COLO829 (cell line): ENCODE measurements at regions not wholly inside any gene's neighbourhood (a gene's known extent, or its start where the extent isn't known, plus 50 kb on each side); places are given as distances from the start of the nearest gene placed in this dataset.
"Not testable (repeated sequence)": the region's sequence is repeated elsewhere in the genome, so short reads cannot be mapped to it uniquely, and the experiment has no call there.

ENCODE experiments used
- DNase-seq: peaks from one replicate; pipeline ENCODE4 v3.0.0; 2012; ENCODE audit warnings: low spot score

DNA sequence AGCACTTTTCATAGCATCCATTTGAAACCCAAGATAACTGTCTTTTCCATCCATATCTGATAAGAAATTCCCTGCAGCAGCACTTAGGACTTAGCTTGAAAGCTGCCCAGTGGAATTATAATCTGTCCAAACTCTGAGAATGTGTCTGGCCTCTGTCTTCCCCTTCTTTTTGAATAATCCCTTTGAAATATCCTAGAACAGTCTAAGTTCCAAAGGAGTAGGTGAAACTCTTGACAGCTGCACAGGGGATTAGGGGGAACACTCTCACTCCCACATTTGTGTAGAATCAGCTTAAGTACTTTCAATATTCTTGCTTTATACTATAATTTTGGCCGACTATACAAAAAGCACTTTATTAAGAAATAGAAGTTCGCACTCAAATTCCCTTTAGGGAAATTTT is 157.7 kb downstream of the PAPSS1 start:
- no peak for DNase-seq

DNA sequence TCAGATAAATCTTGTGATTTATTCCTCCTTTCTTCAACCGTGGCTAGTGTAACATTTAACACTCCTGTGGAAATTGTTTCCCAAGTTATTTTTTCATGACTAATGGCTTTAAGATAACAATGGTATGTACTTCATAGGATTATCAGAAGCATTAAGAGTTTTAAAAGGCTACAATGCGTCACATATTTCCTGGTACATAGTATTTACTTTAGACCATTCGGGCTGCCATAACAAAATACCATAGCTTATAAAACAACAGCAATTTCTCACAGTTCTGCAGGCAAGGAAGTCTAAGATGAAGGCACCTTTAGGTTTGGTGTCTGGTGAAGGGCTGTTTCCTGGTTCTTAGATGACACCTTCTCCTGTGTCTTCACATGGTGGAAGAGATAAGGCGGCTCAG is 158.6 kb downstream of the PAPSS1 start:
- no peak for DNase-seq

DNA sequence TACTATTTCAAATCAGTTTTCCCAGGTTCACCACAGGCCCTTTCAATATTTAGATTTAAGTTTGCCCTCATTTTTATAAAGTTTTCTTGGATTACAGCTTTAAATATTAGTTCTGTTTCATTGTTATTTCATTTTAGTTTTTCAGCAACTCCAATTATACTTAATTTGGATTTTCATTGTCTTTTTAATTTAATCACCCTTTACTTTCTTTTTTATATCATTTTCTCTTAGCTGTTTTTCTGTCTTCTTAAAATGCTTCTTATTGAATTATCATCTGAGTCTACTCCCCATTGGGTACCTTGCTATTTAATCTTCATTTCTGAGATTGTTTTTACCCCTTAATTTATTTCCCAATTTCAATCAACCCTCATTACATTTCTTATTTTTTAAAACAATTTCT is 160.4 kb downstream of the PAPSS1 start:
- DNase-seq, result no peak

- no peak for DNase-seq
Measured at GRCh38 chr4:107552306-107552705, 167.7 kb downstream of the PAPSS1 start.

DNA sequence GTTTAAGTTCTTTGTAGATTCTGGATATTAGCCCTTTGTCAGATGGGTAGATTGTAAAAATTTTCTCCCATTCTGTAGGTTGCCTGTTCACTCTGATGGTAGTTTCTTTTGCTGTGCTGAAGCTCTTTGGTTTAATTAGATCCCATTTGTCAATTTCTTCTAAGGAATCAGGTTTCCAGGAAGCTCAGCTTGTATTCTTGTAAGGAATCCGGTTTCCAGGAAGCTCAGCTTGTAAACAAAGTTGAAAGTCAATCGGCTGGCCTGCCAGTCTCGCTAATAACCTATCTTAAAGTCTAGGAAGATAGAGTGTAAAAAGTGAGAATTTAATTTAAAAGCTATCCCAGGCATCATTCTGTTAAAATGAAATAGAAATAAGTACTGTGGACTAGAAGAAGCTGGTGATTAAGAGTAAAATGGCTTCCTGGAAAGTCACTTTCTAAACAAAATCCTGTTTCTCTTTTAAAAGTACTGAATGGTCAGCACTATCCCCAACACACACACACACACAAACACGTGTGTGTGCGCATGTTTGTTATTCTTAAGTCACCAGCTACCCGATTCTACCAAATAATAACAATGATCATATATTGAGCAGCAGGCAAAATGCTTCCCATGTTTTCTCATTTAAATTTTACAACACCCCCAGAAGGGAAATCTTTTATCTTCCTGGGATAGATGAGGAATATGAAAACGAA is 171.7 kb downstream of the PAPSS1 start:
- no peak for DNase-seq

GRCh38 chr4:107546638-107547037 is 173.4 kb downstream of the PAPSS1 start:
- no peak for DNase-seq

DNA sequence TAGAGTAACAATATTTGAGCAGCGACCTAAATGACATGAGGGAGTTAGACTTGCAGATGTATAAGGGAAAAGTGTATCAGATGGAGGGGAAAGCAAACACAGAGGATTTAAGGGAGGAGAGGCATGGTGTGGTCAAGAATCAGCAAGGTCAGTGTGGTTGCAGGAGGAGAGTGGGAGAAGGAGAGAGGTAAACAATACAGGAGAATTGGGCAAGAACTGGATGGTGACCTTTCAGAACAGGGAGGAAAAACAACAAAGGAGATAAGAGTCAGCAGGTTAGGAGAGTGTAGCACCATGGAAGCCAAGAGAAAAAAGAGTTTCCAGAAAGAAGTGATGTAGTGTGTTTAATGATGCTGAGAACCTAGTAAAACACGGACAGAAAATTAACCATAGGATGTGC is 178.5 kb downstream of the PAPSS1 start:
- DNase-seq, result no peak

- DNase-seq, result no peak
Measured at GRCh38 chr4:107531927-107532326, 188.1 kb downstream of the PAPSS1 start.

- no peak for DNase-seq
Measured at GRCh38 chr4:107520368-107520767, 199.7 kb downstream of the PAPSS1 start.

DNA sequence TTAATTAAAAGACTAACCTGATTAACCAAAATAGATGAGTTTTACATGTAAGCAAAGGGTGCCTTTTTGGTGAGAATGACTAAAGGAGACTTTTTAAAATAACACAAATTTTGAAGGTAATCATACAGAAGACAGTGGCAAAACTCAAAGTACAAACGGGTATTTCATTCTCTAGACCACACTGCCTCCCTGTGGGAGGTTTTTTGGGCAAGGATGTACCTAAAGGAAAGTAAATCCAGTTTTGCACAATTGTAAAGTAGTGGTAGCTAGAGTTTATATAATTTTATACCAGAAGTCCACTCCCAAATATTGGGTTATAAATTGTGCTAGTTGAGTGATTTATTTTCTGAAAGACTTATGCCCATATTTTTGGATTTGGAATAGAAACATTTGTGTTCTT is 201.0 kb downstream of the PAPSS1 start:
- DNase-seq, result peak; percentile 51

DNA sequence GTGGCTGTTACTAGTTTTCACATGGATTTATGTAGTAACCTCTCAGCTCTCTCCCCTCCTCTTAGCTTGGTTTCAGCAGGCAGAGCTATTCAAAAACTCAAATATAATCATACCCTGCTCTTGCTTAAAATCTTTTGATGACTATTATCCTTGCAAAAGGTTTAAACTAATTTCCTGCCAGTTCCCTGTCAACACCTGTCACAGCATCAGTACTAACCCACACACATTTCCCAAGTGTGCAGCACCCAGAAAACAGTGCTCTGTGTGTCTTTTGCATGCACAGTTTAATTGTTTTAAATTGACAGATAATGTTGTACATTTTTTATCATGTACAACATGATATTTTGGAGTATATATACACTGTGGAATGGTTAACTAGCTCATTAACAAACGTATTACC is 202.0 kb downstream of the PAPSS1 start:
- no peak for DNase-seq

DNA sequence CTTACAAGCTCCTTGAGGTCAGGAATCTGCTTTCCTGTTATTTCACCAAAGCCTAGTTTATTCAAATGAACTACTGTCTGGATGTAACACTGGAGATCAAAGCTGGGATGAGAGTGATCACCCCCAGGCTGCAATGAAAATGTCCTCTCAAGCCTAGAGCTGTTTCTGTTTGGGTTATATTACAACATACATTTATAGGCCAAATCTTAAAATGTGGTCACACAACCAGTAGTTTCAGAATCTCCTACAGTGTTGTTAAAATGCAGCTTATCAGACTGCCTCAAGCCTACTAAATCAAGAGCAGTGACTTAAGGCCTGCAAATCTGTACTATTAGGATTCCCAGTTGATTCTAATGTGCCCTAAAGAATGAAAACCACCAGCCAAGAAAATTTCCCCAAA is 207.5 kb downstream of the PAPSS1 start:
- DNase-seq, result no peak

- DNase-seq, result no peak
Measured at GRCh38 chr4:107509615-107510014, 210.4 kb downstream of the PAPSS1 start.

DNA sequence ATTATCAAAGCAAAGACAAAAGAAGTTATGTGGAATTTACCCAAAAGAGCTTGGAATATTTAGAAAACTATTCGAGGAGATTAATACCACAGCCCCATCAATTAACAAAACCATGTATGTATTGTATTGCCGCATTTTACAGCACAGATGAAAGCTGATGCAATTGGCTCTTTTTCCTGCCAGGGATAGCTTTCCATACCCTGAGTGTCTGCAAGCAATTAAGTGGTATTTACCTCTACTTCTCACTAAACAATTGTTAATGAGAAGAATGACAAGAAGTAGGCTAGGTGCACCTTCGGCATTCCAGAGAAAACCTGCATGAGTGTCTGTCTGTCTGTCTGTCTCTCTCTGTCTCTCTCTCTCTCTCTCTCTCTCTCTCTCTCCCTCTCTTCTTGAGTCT is 219.5 kb downstream of the PAPSS1 start:
- no peak for DNase-seq

DNA sequence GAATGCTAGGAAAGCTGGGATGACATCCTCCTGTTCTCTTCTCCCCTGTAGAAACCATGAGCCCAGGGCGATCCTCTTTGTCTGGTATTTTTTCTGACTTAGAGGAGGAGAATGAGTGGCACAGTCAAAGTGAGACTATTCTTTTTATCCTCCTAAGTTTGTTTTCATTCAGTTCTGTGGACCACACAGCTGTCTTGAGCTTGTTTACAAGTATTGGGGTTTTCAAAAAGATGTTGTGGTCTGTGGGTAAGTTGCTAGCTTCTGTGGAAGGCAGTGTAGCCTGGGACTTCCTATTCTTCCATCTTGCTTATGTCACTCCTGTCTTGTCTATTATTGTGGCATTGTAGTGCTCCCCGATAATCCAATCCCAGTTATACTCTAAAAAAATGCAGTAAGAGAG is 223.0 kb downstream of the PAPSS1 start:
- DNase-seq, result no peak

DNA sequence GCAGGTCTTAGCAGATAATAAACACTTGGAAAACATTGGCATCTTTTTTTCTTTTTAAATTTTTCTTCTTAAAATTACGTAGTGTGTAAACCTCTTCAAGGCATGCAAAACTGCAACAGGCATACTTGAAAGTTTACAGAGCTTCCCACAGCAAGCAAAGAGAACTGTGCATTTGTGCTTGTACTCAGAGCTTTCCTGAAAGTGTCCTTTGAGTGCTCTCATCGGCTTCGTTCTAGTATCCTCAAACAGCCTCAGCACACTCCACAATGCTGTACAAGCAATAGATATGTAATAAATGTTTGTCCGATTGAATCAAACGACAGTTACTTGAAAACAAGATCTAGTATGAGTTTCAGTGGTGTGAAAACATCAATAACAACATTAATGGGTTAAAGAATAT is 227.5 kb downstream of the PAPSS1 start:
- no peak for DNase-seq

DNA sequence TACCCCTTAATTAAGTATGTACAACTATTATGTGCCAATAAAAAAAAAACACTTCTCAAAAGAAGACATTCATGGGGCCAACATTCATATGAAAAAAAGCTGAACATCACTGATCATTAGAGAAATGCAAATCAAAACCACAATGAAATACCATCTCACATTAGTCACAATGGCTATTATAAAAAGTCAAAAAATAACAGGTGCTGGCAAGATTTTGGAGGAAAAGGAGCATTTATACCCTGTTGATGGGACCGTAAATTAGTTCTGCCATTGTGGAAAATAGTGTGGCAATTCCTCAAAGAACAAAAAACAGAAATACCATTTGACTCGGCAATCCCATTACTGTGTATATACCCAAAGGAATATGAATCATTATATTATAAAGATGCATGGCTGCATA is 229.9 kb downstream of the PAPSS1 start:
- DNase-seq, result no peak

- not testable (repeated sequence) for DNase-seq
Measured at GRCh38 chr4:107483621-107484020, 236.4 kb downstream of the PAPSS1 start.

GRCh38 chr4:107482546-107482945 is 237.5 kb downstream of the PAPSS1 start:
- DNase-seq, result no peak

DNA sequence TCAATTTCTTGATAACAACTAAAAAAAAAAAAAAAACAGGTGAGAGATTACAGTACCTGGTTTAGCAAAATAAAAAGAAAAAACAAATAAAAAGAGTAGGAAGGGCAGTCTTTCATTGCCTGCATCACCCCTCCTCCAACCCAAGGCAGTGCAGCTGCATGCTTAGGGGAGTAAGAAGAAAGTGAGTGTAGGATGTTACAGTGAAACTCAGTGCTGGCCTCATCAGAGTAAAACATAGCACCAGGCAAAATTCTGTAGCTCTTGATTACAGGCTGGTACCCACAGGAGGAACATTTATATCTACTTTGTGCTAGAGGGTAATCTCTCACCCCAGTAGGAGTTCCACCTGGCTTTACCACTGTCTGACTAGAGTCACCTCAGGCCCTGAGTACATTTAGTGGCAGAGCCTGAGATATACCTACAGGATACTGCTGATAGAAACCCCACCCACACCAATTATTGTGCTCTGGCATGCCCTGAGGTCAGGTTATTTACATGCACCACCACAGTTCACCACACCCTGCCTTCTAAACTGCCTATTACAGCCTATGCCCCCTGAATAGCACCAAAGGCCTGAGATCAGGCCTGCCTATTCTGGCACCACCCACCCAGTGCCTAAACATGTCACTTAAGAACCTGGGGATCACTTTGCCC is 241.6 kb downstream of the PAPSS1 start:
- no peak for DNase-seq

DNA sequence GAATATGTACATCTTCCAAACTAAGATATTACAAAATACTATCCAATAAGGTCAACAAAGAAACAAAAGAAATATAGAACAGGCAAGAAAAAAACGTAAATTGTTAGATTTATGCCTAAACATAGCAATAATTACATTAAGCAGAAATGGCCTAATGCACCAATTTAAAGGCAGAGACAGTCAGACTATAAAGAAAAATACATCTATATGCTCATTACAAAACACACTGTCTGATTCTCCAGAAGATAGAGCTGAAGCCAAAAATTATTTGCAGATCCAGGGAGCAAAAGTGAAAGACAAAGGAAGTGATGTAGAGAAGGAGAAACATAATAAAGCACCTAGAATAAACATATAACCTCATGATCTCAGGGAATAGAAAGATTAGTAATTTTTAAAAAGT is 246.9 kb downstream of the PAPSS1 start:
- no peak for DNase-seq

DNA sequence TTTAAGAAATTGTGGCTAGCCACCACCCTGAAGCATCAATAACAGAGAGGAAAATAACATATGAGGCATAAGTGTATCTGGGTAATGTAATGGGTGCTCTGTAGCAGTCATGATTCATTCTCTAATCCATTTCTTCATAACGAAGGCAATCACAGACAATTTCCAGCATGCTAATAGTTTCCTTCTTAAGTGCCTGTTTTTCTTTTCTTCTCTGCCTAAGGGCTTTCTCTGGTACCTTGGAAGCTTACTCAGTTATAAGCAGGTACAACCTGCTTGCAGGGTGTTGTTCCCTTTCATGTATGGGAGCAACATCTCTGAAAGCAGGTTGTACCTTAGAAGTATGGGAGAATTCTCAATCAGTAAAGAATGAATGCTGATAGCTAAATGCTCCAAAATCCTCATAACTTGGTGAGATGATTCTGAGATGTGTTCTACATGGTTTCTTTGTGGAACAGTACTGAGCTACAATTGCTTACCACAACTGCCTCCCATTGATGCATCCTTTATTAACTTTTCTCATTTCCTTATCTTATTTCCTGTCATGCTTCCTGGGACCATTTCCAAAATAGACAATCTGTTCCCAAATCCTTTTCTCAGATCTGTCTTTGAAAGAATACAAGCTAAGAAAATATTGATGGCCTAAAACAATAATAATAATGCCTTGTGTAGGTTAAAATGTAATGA is 247.6 kb downstream of the PAPSS1 start:
- DNase-seq, result no peak

DNA sequence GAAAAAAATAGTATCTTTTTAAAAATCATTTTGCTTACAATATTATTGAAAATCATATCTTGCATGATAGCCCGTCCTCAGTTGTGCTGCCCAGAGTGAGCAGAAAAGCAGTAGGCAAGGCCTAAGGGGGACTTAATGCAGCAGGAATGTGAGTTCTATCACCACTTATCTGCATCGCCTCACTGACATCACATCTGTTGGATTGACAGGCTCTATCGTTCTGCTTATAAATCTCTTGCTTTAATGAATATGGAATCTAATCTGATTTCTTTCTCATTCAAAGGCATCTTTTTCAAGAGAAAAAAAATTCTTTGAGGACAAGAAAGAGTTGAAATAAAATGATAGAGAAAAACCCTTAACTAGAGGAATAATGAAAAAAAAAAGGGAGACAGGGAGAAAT is 249.9 kb downstream of the PAPSS1 start:
- no peak for DNase-seq

DNA sequence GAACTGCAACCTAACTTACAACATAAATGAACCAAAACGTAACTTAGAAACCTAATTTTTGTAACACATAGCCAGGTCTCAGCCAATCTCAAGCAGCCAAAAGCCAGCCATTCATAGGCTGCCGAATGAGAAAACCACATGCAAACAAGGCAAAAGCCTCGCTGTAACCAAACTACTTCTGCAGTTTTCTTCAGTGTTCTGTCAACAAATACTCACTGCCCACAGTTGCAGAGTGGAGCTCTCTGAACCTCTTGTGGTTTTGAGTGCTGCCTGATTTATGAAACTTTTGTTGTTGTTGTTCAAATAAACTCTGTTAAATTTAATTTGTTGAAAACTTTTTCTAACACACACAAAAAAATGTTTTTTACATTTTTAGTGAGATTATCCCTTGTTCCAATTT is 251.2 kb downstream of the PAPSS1 start:
- DNase-seq, result no peak
